Stimulated activated CD8-positive, alpha-beta memory T cell treated with anti-CD3 and anti-CD28 coated beads, Interleukin-4, amount 100 ng/mL, for 4 hours (primary cell): ENCODE measurements at regions not wholly inside any gene's neighbourhood (a gene's known extent, or its start where the extent isn't known, plus 50 kb on each side); places are given as distances from the start of the nearest gene placed in this dataset.
A peak's percentile ranks its signal among the peaks of the same experiment; 100 is the strongest.

Source experiments
- DNase-seq, 2 donors: peaks; one replicate each; pipeline ENCODE4 v3.0.0-alpha.2; 2020; ENCODE audit warnings: low read depth in 2 of 2, low spot score in 1 of 2

- DNase-seq = no peak
Observed at GRCh38 chr21:24045775-24046215, 1561.5 kb downstream of the MRPL39 start.

GRCh38 chr21:24045373-24045772 is 1561.9 kb downstream of the MRPL39 start:
- no peak for DNase-seq

GRCh38 chr21:24042687-24043086 is 1564.6 kb downstream of the MRPL39 start:
- DNase-seq = no peak

GRCh38 chr21:24032709-24033232 is 1574.5 kb downstream of the MRPL39 start:
- DNase-seq = no peak

GRCh38 chr21:24027396-24027795 is 1579.9 kb downstream of the MRPL39 start:
- DNase-seq = no peak

GRCh38 chr21:24025101-24025500 is 1582.2 kb downstream of the MRPL39 start:
- no peak for DNase-seq

- no peak for DNase-seq
Observed at GRCh38 chr21:24023936-24024335, 1583.3 kb downstream of the MRPL39 start.

- no peak for DNase-seq
Observed at GRCh38 chr21:24023402-24023801, 1583.9 kb downstream of the MRPL39 start.

- DNase-seq = no peak
Observed at GRCh38 chr21:24014381-24014780, 1592.9 kb downstream of the MRPL39 start.

GRCh38 chr21:24011087-24011486 is 1596.2 kb downstream of the MRPL39 start:
- DNase-seq = no peak

- DNase-seq = no peak
Observed at GRCh38 chr21:24007592-24007991, 1599.7 kb downstream of the MRPL39 start.

- no peak for DNase-seq
Observed at GRCh38 chr21:23986987-23987386, 1620.3 kb downstream of the MRPL39 start.

GRCh38 chr21:23986214-23986613 is 1621.1 kb downstream of the MRPL39 start:
- no peak for DNase-seq

GRCh38 chr21:23982546-23982945 is 1624.7 kb downstream of the MRPL39 start:
- no peak for DNase-seq

GRCh38 chr21:23977971-23978370 is 1629.3 kb downstream of the MRPL39 start:
- DNase-seq = no peak

GRCh38 chr21:23968722-23969647 is 1638.3 kb downstream of the MRPL39 start:
- DNase-seq = peak; percentile 29 to 35

GRCh38 chr21:23968008-23968407 is 1639.3 kb downstream of the MRPL39 start:
- no peak for DNase-seq

GRCh38 chr21:23963454-23963853 is 1643.8 kb downstream of the MRPL39 start:
- DNase-seq = no peak

GRCh38 chr21:23960769-23961168 is 1646.5 kb downstream of the MRPL39 start:
- DNase-seq = no peak

- no peak for DNase-seq
Observed at GRCh38 chr21:23955135-23955843, 1652.0 kb downstream of the MRPL39 start.

GRCh38 chr21:23952269-23952668 is 1655.0 kb downstream of the MRPL39 start:
- DNase-seq = no peak

GRCh38 chr21:23951251-23951650 is 1656.0 kb downstream of the MRPL39 start:
- DNase-seq = no peak
